ENCODE measurements at regions not wholly inside any gene's neighbourhood (a gene's known extent, or its start where the extent isn't known, plus 50 kb on each side); places are given as distances from the start of the nearest gene placed in this dataset.

DNA sequence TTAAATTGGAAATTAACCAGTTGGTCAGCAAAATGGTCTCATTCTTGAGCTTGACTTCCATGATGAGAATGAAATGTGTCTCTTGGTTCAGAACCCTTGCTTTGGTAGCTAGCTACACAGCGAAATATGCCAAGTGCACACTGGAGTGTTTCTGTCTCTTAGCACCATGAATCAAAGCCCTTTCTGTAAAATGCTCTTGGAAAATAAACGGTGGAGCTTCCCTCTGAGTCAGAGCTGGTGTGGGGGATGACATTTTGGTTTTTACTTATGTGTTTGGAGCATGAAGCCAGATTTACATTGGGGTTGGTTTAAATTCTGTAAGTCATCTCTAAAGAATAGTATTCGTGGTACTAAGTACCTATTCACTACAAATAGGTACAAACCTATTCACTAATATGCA is 85.1 kb upstream of the NANOGP8 start:
- TF ChIP-seq, protein P1, sequence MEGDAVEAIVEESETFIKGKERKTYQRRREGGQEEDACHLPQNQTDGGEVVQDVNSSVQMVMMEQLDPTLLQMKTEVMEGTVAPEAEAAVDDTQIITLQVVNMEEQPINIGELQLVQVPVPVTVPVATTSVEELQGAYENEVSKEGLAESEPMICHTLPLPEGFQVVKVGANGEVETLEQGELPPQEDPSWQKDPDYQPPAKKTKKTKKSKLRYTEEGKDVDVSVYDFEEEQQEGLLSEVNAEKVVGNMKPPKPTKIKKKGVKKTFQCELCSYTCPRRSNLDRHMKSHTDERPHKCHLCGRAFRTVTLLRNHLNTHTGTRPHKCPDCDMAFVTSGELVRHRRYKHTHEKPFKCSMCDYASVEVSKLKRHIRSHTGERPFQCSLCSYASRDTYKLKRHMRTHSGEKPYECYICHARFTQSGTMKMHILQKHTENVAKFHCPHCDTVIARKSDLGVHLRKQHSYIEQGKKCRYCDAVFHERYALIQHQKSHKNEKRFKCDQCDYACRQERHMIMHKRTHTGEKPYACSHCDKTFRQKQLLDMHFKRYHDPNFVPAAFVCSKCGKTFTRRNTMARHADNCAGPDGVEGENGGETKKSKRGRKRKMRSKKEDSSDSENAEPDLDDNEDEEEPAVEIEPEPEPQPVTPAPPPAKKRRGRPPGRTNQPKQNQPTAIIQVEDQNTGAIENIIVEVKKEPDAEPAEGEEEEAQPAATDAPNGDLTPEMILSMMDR (IDR thresholded peaks at IDR 0.05; ENCODE audit: insufficient read depth, low read depth, low read length) = no peak
- TF ChIP-seq EZH2 (IDR thresholded peaks at IDR 0.05; ENCODE audit: insufficient read depth, low read length) = no peak
